ENCODE measurements at regions not wholly inside any gene's neighbourhood (a gene's known extent, or its start where the extent isn't known, plus 50 kb on each side); places are given as distances from the start of the nearest gene placed in this dataset.

DNA sequence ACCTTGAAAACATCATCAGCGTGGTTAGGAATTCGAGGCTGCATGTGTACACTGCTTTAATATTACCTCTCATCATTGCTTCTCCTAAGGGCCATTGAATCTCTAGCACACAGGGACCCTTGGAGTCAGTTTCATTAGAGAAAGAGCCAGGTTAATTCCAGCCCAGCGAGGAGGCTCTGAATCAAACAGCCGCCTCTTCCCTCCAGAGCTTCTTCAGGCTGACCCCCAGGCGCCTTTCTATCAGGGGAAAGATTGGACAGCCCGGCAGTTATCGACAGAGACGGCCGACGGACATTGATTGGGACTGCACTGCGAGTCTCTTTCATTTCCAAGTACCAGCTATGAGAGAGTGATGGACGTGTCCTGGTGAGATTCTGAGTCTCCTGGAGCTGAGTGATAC, 159.2 kb downstream of the ANKRD60 start:
- no peak for DNase-seq (ENCODE audit: low read depth in 2 of 2)

DNA sequence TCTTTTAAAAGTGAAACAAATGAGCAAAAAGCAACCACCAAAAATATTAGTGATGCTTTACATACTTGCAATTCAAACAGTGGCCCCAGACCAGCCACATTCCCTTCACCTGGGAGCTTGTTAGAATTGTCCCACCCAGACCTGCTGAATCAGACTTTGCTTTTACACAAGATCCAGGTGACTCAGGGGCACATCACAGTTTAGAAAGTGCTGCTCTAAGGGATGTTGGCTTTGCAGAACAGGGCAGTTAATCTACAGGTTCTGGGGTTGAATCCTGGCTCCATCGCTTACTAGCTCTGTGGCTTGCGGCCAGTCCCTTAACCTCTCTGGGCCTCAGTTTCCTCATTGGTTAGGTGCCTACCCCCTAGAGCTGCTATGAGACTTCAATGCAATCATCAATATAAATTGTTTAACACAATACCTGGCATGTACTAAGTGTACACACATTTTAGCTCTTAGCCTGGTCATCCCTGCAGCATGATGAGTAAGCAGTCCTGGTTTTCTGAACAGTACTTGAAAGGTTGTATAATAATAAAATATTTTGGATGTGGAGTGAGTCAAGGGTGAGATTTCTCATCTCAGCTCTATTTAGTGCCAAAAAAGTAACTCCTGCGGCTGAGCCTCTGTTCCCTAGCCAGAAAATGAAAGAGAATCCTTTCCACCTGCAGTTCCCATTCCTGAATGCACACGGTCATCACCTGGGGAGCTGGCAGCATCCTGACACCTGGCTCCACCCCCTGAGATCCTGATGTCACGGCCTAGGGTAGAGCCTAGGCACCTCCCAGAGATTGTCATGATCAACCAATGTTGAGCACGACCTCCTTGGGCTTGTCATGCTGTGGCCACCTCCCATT, 162.7 kb downstream of the ANKRD60 start:
- DNase-seq (ENCODE audit: low read depth in 2 of 2): no peak

DNA sequence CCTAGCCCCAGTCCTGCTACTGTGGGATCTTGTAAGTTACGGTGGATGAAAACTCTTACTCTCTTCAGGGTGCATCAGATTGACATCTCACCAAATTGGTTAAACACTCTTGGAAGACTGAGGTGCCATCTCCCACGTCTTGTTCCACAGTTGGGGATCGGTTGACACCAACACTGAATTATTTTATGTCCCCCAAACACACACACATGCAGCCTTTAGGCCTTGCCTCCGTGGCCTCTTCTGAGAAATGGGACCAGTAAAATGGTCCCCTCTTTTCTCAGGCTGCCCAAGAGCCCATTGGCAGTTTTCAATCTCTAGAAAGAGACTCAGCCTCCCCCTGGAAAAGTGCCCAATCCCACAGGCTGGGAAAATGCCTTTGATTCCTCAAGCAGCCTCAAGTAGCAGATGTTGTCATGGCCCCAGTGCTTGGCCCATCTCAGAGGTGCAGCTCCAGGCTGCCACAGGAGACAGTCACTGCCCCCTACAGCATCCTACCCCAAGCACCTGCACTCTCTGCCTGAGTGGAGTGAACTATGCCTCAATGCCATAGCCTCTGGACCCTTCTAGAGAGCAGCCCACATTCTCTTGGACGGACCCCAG, 163.9 kb downstream of the ANKRD60 start:
- DNase-seq (ENCODE audit: low read depth in 2 of 2): no peak

DNA sequence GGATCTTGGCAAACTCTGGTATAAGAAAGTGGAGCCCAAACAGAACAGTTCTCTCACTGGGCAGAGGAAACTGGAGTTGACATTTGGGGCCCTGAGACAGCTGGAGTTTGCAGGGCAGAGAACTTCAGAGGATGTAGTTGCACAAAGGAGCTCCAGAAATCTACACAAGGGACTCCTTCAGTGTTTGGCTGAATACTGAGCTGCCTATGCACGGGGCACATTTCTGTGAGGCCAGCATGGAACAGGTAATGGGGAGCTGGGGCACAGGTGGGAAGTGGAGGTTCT, 169.3 kb downstream of the ANKRD60 start:
- no peak for DNase-seq (ENCODE audit: low read depth in 2 of 2)

GRCh38 chr20:58058421-58059259, 169.8 kb downstream of the ANKRD60 start:
- DNase-seq (ENCODE audit: low read depth in 2 of 2): no peak

DNA sequence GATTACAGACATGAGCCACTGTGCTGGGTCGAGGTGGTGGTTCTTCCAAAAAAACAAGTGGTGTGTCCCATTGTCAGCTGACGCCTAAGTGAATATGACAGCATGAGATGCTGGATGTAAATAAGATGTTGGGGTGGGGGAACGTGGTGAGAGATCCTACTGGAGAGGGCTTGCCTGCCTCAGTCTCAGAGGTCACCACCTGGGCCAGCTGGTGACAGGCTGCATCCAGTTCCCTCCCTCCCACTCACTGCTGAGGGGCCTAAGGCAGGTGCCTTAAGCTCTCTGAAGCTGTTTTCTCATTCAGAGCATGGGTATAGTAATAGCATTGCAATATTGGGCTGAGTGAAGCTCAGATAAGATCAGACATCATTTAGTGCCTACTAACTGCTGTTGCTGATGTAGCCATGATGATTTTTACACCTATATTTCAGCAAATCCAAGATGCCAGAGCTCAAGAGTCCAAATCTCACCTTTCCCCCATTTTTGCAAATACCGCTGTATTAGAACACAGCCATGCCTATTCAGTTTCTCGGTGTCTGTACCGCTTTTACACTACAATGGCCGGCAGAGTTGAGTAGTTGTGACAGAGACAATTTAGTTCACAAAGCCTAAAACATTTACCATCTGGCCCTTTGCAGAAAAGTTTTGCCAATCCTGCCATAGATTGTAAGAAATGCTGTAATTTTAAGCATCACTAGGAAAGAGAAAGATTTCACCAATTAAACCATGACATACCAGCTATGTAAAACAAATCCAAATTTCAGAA, 171.3 kb downstream of the ANKRD60 start:
- DNase-seq (ENCODE audit: low read depth in 2 of 2): no peak

DNA sequence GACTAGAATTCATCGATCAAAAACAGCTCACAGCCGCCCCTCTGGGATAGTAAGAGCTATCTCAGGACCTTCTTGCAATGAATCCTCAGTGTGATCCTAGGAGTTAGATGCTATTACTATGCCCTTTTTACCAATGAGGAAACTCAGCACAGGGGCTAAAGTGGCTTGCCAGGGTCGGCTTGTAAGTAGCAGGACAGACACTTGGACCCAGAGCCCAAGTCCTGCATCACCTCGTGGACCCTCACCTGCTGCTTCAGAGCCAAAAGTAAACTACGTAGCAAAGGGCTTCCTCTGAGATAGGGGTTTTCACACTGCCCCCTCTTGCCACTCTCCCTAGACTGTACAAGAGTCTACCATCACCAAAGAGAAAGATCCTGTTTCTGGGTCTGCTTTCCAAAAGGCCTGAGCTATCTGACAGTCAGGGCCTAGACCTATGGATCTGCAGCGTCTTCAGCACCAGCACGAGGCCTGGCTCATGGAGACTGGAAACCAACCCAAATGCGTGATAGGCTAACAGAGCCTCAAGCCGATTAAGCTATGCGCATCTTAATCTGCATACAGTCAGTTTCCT, 172.3 kb downstream of the ANKRD60 start:
- DNase-seq (ENCODE audit: low read depth in 2 of 2): no peak

DNA sequence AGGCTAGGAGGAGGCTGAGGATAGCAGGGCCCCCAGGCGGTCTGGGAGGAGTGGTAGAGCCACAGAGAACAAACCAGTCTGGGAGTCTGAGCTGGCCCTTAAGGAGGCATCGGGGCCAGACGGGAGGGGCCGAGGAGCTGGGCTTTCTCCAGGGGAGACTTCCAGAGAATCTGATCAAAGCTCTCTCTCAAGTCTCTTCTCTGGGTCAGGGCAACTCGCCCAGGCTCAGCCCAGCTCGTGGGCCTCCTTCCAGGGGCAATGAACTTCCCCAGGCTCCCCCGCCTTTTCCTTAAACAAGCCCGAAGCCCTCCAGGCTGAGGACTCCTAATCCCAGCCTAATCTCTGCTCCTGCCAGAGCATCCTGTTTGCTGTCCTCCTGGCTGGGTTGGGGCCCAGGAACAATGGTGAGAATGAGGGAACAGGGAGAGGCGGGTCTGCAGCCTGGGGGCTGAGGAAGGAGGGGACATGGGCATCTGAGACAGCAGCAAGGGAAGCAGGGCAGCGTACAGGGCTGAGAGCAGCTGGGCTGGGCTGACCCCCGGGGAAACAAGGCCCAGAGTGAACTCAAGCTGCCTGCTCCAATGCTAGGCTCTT, 173.6 kb downstream of the ANKRD60 start:
- DNase-seq (ENCODE audit: low read depth in 2 of 2): no peak

DNA sequence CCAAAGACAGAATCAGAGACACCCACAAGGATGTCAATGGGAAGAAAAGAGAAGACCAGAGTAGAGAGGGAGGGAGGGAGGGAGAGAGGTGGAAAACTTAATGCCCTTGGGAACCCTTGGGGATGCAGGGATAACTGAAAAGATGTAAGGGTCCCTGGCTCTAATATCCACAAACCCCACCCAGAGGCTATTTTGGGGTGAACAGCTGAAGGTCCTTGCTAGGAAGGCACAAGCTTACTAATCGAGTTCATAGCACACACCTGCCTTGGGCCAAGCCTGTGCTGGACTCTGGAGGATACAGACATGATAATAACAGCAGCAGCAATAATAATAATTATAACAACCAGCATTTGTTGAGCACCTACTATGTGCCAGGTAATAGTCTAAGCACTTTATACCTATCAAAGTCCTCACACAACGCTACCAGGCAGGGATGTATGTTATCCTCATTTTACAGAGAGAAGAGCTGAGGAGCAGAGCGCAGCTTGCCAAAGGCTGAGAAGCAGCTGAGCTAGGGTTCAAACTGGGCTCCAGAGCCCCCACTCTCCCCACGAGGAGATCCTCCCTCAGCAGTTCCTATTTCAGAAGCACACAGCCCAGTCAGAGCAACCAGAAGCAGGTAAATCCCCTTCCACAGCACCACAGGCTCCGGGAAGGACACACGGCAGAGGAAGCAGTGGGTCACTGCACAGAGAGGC, 174.2 kb downstream of the ANKRD60 start:
- no peak for DNase-seq (ENCODE audit: low read depth in 2 of 2)

- no peak for DNase-seq (ENCODE audit: low read depth in 2 of 2)
Observed at GRCh38 chr20:58053391-58054055, 174.9 kb downstream of the ANKRD60 start.

DNA sequence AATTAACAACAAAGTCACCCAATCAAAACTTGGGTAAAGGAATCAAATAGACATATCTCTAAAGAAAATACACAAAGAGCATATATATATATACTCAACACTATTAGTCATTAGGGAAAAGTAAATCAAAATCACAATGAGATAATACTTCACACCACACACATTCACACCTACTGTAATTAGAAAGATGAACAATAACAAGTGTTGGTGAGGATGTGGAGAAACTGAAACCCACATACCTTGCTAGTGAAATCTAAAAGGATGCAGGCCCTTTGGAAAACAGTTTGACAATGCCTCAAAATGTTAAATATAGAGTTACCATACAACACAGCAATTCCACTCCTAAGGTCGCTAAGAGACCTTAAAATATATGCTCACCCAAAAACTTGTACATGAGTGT, 177.1 kb downstream of the ANKRD60 start:
- DNase-seq (ENCODE audit: low read depth in 2 of 2): no peak

GRCh38 chr20:58048096-58048702, 180.3 kb downstream of the ANKRD60 start:
- DNase-seq (ENCODE audit: low read depth in 2 of 2): no peak

GRCh38 chr20:58046311-58046710, 182.1 kb downstream of the ANKRD60 start:
- no peak for DNase-seq (ENCODE audit: low read depth in 2 of 2)

- no peak for DNase-seq (ENCODE audit: low read depth in 2 of 2)
Observed at GRCh38 chr20:58045579-58045978, 182.9 kb downstream of the ANKRD60 start.

- DNase-seq (ENCODE audit: low read depth in 2 of 2): no peak
Observed at GRCh38 chr20:58044931-58045555, 183.4 kb downstream of the ANKRD60 start.

DNA sequence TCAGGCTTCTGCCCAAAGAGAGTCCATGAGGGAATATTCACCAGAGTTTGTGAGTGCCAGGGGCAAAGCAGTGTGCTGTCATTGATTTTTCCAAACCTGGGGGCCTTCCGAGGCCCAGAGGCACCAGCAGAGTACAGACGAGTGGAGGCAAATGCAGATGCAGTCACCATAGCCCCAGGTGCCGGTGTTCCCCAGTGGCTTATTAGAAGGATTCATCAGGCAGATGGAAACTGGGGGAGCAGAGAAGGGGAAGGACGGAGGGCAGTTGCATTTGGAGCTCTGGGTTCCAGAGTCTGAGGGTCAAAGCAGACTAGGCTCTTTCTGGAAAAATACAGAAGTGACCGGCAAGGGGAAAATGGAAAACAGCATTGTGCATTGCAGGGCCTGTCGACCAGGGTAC, 184.2 kb downstream of the ANKRD60 start:
- no peak for DNase-seq (ENCODE audit: low read depth in 2 of 2)

- no peak for DNase-seq (ENCODE audit: low read depth in 2 of 2)
Observed at GRCh38 chr20:58043236-58044140, 185.0 kb downstream of the ANKRD60 start.

- no peak for DNase-seq (ENCODE audit: low read depth in 2 of 2)
Observed at GRCh38 chr20:58042591-58042990, 185.9 kb downstream of the ANKRD60 start.

Measured in stimulated activated CD8-positive, alpha-beta memory T cell treated with anti-CD3 and anti-CD28 coated beads, Interleukin-7, amount 100 ng/mL, for 1 hour (primary cell).